CD4-positive, alpha-beta T cell treated with Interleukin-10 for 1 hour (primary cell): ENCODE measurements at regions not wholly inside any gene's neighbourhood (a gene's known extent, or its start where the extent isn't known, plus 50 kb on each side); places are given as distances from the start of the nearest gene placed in this dataset.

ENCODE experiments used
- DNase-seq: peaks from one replicate; pipeline ENCODE4 v3.0.0-alpha.2; 2020

GRCh38 chr4:52290466-52290865 is 239.4 kb downstream of the SPATA18 start:
- DNase-seq: no peak

GRCh38 chr4:52292245-52292644 is 241.1 kb downstream of the SPATA18 start:
- no peak for DNase-seq

- no peak for DNase-seq
These were observed 245.2 kb downstream of the SPATA18 start for GRCh38 chr4:52296341-52296740.

GRCh38 chr4:52298444-52298843 is 247.3 kb downstream of the SPATA18 start:
- DNase-seq: no peak

- no peak for DNase-seq
These were observed 248.0 kb downstream of the SPATA18 start for GRCh38 chr4:52299120-52299519.

- no peak for DNase-seq
These were observed 260.5 kb downstream of the SPATA18 start for GRCh38 chr4:52311464-52312125.

GRCh38 chr4:52312722-52313121 is 261.6 kb downstream of the SPATA18 start:
- DNase-seq: no peak

- DNase-seq: no peak
These were observed 266.3 kb downstream of the SPATA18 start for GRCh38 chr4:52317361-52317879.

GRCh38 chr4:52317981-52318380 is 266.9 kb downstream of the SPATA18 start:
- DNase-seq: no peak

GRCh38 chr4:52329894-52330293 is 278.8 kb downstream of the SPATA18 start:
- DNase-seq: no peak

GRCh38 chr4:52343595-52343994 is 292.5 kb downstream of the SPATA18 start:
- DNase-seq: no peak

GRCh38 chr4:52350926-52351325 is 299.8 kb downstream of the SPATA18 start:
- no peak for DNase-seq

- no peak for DNase-seq
These were observed 300.7 kb downstream of the USP46 start for GRCh38 chr4:52358366-52358765.

GRCh38 chr4:52358883-52359321 is 300.2 kb downstream of the USP46 start:
- DNase-seq: no peak

- DNase-seq: no peak
These were observed 292.9 kb downstream of the USP46 start for GRCh38 chr4:52366191-52366590.

- DNase-seq: no peak
These were observed 292.5 kb downstream of the USP46 start for GRCh38 chr4:52366621-52367020.

- DNase-seq: no peak
These were observed 291.7 kb downstream of the USP46 start for GRCh38 chr4:52367282-52367830.

- DNase-seq: no peak
These were observed 290.2 kb downstream of the USP46 start for GRCh38 chr4:52368895-52369294.

GRCh38 chr4:52369649-52370048 is 289.5 kb downstream of the USP46 start:
- DNase-seq: no peak

GRCh38 chr4:52370576-52370975 is 288.5 kb downstream of the USP46 start:
- DNase-seq: no peak

- DNase-seq: no peak
These were observed 287.3 kb downstream of the USP46 start for GRCh38 chr4:52371841-52372240.

GRCh38 chr4:52372269-52372668 is 286.8 kb downstream of the USP46 start:
- no peak for DNase-seq

GRCh38 chr4:52372747-52373146 is 286.4 kb downstream of the USP46 start:
- DNase-seq: no peak

GRCh38 chr4:52373650-52374049 is 285.5 kb downstream of the USP46 start:
- no peak for DNase-seq

- DNase-seq: no peak
These were observed 284.2 kb downstream of the USP46 start for GRCh38 chr4:52374877-52375276.
